HS-5 (cell line): ENCODE measurements at regions not wholly inside any gene's neighbourhood (a gene's known extent, or its start where the extent isn't known, plus 50 kb on each side); places are given as distances from the start of the nearest gene placed in this dataset.

Experiments used
- DNase-seq: peaks from one replicate; pipeline ENCODE4 v3.0.0-alpha.2; 2012; ENCODE audit warnings: low read depth

DNA sequence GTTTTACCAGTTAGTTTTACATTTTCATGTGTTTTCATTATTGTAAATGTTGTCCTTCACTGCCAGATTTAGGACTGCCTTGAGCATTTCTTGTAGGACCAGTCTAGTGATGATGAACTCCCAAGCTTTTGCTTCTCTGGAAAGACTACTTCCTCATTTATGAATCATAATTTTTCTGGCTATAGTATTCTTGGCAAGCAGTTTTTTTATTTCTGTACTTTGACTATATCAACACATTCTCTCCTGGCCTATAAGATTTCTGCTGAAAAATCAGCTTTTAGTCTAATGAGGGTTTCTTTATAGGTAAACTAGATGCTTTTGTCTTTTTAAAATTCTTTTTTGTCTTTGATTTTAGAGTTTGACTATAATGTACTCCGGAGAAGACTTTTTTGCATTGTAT is 256.8 kb upstream of the GRAMD2B start:
- no peak for DNase-seq

DNA sequence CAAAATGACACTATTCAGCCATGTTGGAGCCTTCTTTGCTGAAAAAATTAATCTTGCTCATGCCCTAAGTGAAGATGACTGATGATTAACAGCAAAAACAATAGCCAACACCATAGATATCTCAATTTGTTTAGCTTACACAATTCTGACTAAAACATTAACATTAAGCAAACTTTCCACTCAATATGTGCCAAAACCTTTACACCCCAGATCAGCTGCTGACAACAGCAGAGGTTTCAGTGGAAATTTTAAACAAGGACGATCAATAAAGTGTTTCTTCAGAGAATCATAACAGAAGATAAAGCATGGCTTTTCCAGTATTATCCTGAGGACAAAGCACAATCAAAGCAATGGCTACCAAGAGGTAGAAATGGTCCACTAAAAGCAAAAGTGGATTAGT is 254.4 kb upstream of the GRAMD2B start:
- no peak for DNase-seq

- DNase-seq = no peak
These were observed 251.3 kb upstream of the GRAMD2B start for GRCh38 chr5:126171916-126172315.

DNA sequence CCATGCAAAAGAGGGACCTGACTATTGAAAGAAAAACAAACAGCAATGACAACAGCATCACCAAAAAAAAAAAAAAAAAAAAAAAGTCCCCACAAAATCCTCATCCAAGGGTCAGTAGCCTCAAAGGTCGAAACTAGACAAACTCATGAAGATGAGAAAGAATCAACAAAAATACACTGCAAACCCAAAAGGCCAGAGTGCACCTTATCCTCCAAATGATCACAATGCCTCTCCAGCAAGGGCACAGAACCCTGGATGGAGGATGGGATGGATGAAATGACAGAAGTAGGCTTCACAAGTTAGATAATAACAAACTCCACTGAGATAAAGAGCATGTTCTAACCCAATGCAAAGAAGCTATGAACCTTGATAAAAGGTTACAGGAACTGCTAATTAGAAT is 250.4 kb upstream of the GRAMD2B start:
- no peak for DNase-seq

- no peak for DNase-seq
These were observed 244.7 kb upstream of the GRAMD2B start for GRCh38 chr5:126178521-126178920.

- DNase-seq = no peak
These were observed 240.1 kb upstream of the GRAMD2B start for GRCh38 chr5:126182971-126183695.

DNA sequence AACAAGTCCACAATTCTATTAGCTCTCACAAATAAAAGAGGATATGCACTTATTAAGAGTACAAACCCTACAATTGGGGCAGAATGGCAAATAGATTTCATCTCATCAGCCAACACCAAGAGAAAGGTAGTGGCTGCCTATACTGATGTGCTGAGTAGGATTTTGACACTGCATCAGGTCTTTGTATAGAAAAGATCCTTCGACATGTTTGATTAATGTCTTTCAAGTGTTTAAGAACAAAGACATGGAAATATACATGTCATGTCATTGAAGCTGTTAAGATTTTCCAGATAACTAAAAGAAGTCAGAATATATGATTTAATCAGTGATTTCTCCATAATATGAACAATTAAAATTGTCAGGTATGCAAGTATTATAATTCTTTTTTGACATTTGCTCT is 238.7 kb upstream of the GRAMD2B start:
- no peak for DNase-seq

DNA sequence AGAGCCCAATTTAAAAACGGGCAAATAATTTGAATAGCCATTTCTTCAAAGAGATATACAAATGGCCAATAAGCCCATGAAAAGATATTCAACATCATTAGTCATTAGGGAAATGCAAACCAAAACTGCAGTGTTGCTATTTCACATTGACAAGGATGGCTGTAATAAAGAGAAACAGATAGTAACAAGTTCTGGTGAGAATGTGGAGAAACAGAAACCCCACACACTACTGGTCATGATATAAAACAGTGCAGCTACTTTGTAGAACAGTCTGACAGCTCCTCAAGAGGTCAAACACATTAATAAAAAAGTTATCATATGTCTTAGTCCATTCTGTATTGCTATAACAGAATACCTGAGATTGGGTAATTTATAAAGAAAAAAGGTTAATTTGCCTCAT is 237.0 kb upstream of the GRAMD2B start:
- DNase-seq = no peak

DNA sequence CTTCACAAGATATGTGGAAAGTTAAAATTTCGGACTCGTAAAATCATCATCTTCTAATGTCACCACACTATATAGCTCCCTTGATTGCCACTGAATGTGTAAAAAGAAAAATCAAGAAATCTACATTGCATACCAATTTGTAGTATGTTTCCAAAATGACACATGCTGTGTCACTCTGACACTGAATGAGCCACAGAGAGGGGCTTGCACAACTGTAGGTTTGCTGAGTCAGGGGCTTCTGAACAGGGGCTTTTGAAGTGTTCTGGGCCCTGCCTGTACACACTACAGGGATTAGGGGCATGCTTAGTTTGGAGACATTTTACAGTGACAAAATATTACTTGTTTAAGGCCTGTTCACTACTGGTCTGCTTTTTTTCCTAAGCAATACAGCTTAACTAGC is 234.4 kb upstream of the GRAMD2B start:
- DNase-seq = no peak

GRCh38 chr5:126189231-126189630 is 234.0 kb upstream of the GRAMD2B start:
- no peak for DNase-seq

GRCh38 chr5:126189862-126190261 is 233.3 kb upstream of the GRAMD2B start:
- no peak for DNase-seq

- no peak for DNase-seq
These were observed 231.0 kb upstream of the GRAMD2B start for GRCh38 chr5:126192226-126192625.

DNA sequence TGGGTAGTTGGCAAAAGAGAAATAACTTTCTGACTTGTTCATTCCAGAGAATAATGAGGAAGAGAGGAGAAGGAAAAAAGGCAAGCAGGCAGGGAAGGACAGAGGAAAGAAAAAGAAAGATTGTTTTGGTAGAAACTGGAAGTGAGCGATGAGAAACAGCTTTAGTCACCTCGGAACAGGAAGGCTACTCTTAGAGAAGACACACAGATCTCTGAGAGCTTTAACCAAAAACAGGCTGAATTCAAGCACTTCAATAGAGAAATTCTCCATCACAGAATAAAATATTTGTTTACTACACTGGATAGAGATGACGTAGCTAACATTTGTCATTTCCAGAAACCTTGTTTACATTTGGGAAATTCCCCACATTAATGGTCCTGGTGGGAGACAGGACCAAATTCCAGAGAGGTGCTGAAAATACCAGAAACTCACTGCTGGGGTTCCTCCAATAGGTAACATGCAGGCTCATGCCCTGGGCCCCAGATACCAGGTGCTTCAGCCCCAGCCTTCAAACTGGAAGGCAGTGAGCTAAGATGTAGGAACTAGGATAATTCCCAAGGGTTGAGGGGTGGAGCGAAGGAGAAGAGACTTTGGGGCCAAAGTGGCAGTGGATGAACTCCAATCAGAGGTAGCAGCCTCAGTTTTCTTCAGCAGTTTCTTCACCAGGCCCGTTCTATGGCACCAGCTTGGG is 227.7 kb upstream of the GRAMD2B start:
- DNase-seq = no peak

DNA sequence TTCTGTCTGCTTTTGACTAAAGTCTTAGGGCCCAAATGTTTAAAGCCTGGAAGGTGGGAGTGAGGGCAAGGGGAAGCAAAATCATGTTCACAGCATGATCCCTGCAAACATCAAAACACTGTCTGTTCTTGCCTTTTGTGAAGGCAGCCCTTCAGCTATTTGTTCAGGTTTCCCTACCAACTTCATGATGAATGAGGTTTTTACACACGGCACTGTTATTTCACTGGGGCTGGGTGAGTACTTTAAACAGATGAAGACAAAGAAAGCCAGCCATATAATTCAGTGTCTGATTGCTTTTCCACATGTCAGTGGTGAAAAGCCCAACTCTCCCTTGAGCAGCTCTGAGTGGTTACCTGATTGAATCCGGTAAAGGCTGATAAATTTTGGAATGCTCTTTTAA is 224.7 kb upstream of the GRAMD2B start:
- DNase-seq = no peak

DNA sequence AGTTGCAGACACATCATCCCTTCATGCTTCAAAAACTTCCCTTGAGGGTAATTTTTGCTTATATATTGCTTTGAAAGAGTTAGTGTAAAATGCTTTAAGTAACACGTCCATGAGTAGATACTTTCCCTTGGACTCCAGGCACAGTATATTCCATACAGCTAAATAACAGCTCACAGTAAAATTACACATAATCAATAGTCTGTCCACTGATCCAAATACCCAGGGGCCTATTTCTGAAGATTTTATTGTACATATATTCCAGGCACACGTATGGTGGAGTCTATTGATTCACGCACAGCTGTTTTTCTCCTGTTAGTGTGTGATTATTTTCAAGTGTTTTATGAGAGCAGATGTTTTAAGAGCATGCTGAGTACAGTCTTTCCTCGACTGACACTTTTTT is 223.7 kb upstream of the GRAMD2B start:
- DNase-seq = no peak

- no peak for DNase-seq
These were observed 214.5 kb upstream of the GRAMD2B start for GRCh38 chr5:126208691-126209090.

DNA sequence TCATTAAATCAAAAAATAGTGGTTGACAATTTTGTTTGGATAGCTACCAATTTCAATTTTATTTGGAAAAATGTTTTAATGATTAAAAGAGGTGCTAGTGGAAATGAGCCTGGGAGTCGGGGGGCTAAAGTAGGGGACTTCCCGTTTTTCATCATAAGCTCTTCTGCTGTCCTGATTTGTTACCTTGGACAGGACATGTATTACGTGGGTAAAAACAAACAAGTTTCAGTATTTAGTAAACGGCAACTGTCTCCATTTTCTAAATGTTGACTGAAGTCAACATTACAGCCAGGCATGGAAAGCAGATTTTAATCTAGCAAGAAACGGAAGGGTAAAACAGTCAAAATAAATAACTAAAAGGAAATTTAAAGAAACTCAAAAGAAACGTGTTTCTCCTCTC is 212.3 kb upstream of the GRAMD2B start:
- DNase-seq = no peak

- no peak for DNase-seq
These were observed 203.6 kb upstream of the GRAMD2B start for GRCh38 chr5:126219616-126220015.

- no peak for DNase-seq
These were observed 202.5 kb upstream of the GRAMD2B start for GRCh38 chr5:126220725-126221124.

DNA sequence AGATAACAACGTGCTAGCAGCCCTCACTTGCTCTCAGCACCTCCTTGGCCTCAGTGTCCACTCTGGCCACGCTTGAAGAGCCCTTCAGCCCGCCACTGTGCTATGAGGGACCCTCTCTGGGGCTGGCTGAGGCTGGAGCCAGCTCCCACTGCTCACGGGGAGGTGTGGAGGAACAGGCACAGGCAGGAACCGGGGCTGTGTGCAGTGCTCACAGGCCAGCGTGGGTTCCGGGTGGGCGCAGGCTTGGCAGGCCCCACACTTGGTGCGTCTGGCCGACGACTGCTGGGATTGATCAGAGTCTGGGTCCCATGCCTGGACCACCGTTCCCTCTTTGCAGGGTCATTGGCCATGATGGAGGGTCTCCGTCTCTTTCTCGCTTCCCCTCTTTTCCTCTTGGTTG is 194.3 kb upstream of the GRAMD2B start:
- DNase-seq = no peak

GRCh38 chr5:126233256-126233655 is 190.0 kb upstream of the GRAMD2B start:
- no peak for DNase-seq

- DNase-seq = no peak
These were observed 188.5 kb upstream of the GRAMD2B start for GRCh38 chr5:126234563-126235195.

DNA sequence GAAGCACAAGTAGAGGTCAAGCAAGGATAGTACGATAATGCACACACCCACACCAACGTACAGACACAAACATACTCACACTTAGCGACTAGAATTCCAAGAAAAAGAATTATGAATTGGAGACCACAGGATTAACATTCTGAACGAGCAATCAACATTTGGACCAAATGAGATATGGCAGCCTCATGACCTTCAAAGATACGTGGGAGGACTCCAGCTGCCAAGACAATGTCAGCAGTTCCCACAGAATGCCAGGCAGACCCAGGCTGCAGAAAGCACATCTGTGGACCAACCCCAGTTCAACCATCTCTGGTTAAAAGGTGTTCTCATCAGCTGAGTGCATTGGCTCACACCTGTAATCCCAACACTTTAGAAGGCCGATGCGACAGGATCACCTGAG is 187.6 kb upstream of the GRAMD2B start:
- DNase-seq = no peak

- DNase-seq = no peak
These were observed 186.2 kb upstream of the GRAMD2B start for GRCh38 chr5:126236994-126237393.
